SK-N-MC (cell line): ENCODE measurements at regions not wholly inside any gene's neighbourhood (a gene's known extent, or its start where the extent isn't known, plus 50 kb on each side); places are given as distances from the start of the nearest gene placed in this dataset.

ENCODE experiments used
- EZH2 ChIP-seq: fragments of 200-600 bp; sonication (generic); IDR thresholded peaks from one replicate; pipeline ENCODE4 v1.6.1; 2017; ENCODE audit warnings: antibody characterized with exemption
- POLR2AphosphoS5 ChIP-seq: IDR thresholded peaks from 2 replicates; pipeline ENCODE4 v1.6.1; 2012; ENCODE audit warnings: mild to moderate bottlenecking, low read depth, low read length, borderline replicate concordance

- TF ChIP-seq POLR2AphosphoS5 (no peak), EZH2 (no peak)
Measured at GRCh38 chr5:74421377-74421776, 219.2 kb downstream of the ENC1 start.
